Coronary artery (tissue), 2 donors: ENCODE measurements at regions not wholly inside any gene's neighbourhood (a gene's known extent, or its start where the extent isn't known, plus 50 kb on each side); places are given as distances from the start of the nearest gene placed in this dataset.
A peak's percentile ranks its signal among the peaks of the same experiment; 100 is the strongest.

Source experiments
- DNase-seq: peaks from one replicate; pipeline ENCODE4 v3.0.0-alpha.2; 2017; ENCODE audit warnings: low spot score
- H3K27ac ChIP-seq, 2 donors: fragments of 200-600 bp; sonication (generic); one replicate each; pipeline ENCODE4 v1.5.1; 2016 to 2019
- H3K4me3 ChIP-seq: fragments of 200-600 bp; sonication (generic); 2 replicates; pipeline ENCODE4 v1.5.1; 2016; ENCODE audit warnings: mild to moderate bottlenecking, moderate library complexity
- CTCF ChIP-seq: fragments of 200-600 bp; sonication (generic); IDR thresholded peaks from one replicate; pipeline ENCODE4 v1.5.1; 2019; ENCODE audit warnings: antibody characterized with exemption

GRCh38 chr3:38967693-38967989, 84.1 kb downstream of the SCN11A start:
- no peak for DNase-seq
- Histone ChIP-seq H3K4me3 (no peak overlapping the region), H3K27ac (no peak overlapping the region)
- TF ChIP-seq CTCF = no peak

DNA sequence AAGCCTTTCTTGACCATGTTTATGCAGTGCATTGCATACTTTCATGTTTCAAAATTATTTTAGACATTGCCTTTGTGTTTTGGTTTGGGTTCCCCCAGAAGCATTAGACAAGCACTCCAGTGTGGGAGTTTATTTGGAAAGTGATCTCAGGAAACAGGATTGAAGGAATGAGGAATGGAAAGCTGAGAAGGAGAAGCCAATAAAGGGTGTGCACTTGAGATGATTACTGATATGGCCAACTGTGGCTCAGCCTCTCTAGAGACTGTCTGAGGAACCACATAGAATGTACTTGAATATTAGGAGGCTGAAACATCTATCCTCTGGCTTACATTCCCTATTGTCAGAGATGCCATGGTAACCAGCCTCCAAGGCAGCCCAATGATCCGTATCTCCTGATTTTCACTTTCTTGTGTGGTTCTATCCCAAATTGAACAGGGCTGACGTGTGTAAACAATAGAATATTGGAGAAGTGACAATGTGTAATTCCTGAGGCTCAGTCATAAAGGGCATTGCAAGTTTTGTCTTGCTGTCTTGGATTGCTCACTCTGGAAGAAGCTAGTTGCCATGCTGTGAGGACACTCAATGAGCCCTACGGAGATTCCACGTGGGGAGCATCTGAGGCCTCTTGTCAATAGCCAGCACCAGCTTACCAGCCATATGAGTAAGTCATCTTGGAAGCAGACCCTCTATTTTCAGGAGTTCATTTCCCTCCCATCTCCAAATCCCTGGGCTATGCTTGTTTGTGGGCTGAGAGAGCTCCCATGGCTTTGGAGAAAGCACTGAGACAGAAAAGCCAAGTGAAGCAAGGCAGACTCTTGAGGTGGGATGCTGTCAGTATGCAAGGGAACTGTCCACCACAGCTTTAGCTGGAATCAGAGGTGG, 84.7 kb downstream of the SCN11A start:
- Histone ChIP-seq H3K27ac (no peak overlapping the region), H3K4me3 (no peak overlapping the region)
- no peak for TF ChIP-seq CTCF
- DNase-seq = no peak

GRCh38 chr3:38964646-38965045, 87.1 kb downstream of the SCN11A start:
- Histone ChIP-seq H3K4me3 (no peak overlapping the region), H3K27ac (no peak overlapping the region)
- no peak for TF ChIP-seq CTCF
- no peak for DNase-seq

GRCh38 chr3:38964204-38964603, 87.5 kb downstream of the SCN11A start:
- no peak for DNase-seq
- no peak overlapping the region for H3K4me3 ChIP-seq
- H3K27ac ChIP-seq = no peak overlapping the region
- no peak for TF ChIP-seq CTCF

GRCh38 chr3:38960953-38961622, 90.7 kb downstream of the SCN11A start:
- peak; percentile 20 for TF ChIP-seq CTCF
- H3K4me3 ChIP-seq = no peak overlapping the region
- no peak for DNase-seq
- H3K27ac ChIP-seq = no peak overlapping the region

GRCh38 chr3:38960042-38960622, 91.6 kb downstream of the SCN11A start:
- TF ChIP-seq CTCF = no peak
- Histone ChIP-seq H3K4me3 (no peak overlapping the region), H3K27ac (no peak overlapping the region)
- DNase-seq = no peak
